SK-N-SH (cell line): ENCODE measurements at regions not wholly inside any gene's neighbourhood (a gene's known extent, or its start where the extent isn't known, plus 50 kb on each side); places are given as distances from the start of the nearest gene placed in this dataset.

Experiments
- CTCF ChIP-seq: fragments of 200-600 bp; sonication (generic); IDR thresholded peaks from 2 replicates; pipeline ENCODE4 v1.6.1; 2017; ENCODE audit warnings: antibody characterized with exemption, mild to moderate bottlenecking, moderate library complexity
- EP300 ChIP-seq, 2 experiments: IDR thresholded peaks; 2 replicates each; pipeline versions ENCODE4 v1.4.0 to v1.6.1; 2012; ENCODE audit warnings: borderline replicate concordance in 1 of 2, low read depth in 1 of 2, low read length in 1 of 2
- EZH2phosphoT487 ChIP-seq: fragments of 200-600 bp; sonication (generic); IDR thresholded peaks from 2 replicates; pipeline ENCODE4 v1.6.1; 2017; ENCODE audit warnings: low read depth, mixed run types, mild to moderate bottlenecking, antibody characterized with exemption, moderate library complexity, borderline replicate concordance
- FOXJ3 ChIP-seq: sonication (generic); formaldehyde crosslinking; IDR thresholded peaks from 2 replicates; pipeline ENCODE4 v1.5.1; 2020; ENCODE audit warnings: mild to moderate bottlenecking, missing genetic modification reagents
- MXI1 ChIP-seq: IDR thresholded peaks from 2 replicates; pipeline ENCODE4 v1.6.1; 2012; ENCODE audit warnings: mild to moderate bottlenecking, low read depth, low read length, improper control_type of control experiment
- RAD21 ChIP-seq: IDR thresholded peaks from 2 replicates; pipeline ENCODE4 v1.6.1; 2012; ENCODE audit warnings: mild to moderate bottlenecking, low read length
- RFX5 ChIP-seq: IDR thresholded peaks from 2 replicates; pipeline ENCODE4 v1.6.1; 2012; ENCODE audit warnings: mild to moderate bottlenecking, improper control_type of control experiment, low read length
- SIN3A ChIP-seq: IDR thresholded peaks from 2 replicates; pipeline ENCODE4 v1.6.1; 2012; ENCODE audit warnings: low read depth, mild to moderate bottlenecking, low read length, moderate library complexity, borderline replicate concordance
- ZBTB33 ChIP-seq: IDR thresholded peaks from 2 replicates; pipeline ENCODE4 v1.4.0; 2012; ENCODE audit warnings: low read depth, borderline replicate concordance

GRCh38 chr7:46071076-46071475 lies 150.0 kb upstream of the IGFBP3 start:
- TF ChIP-seq EP300 (IDR thresholded peaks at IDR 0.05; ENCODE audit: borderline replicate concordance in 1 of 2, low read depth in 1 of 2, low read length in 1 of 2) = no peak
- TF ChIP-seq SIN3A = no peak
- no peak for TF ChIP-seq RFX5
- TF ChIP-seq CTCF = no peak
- TF ChIP-seq ZBTB33 = no peak
- no peak for TF ChIP-seq RAD21
- TF ChIP-seq MXI1 = no peak
- no peak for TF ChIP-seq EZH2phosphoT487
- TF ChIP-seq FOXJ3 = no peak
